ENCODE measurements at regions not wholly inside any gene's neighbourhood (a gene's known extent, or its start where the extent isn't known, plus 50 kb on each side); places are given as distances from the start of the nearest gene placed in this dataset.
"Not testable (repeated sequence)": the region's sequence is repeated elsewhere in the genome, so short reads cannot be mapped to it uniquely, and the experiment has no call there.

DNA sequence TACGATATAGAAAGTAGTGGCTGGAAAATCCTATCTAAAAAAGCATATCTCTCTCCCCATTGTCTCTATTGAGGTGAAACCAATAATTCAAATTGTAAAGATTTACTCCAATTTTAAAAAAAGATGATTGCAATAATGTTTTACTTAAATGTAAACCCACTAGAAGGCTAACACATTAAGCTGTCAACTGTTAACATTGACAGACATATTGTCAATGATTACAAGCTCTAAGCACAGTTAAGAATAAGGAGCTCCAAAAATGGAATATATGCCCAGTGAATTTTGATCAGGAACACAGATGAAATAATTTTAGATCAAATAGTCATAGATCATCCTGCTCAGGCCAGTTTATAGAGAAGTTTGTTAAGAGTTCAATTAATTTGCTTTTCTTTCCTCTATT, 123.6 kb upstream of the NETO1 start:
- H4K8ac ChIP-seq (replicated peaks; ENCODE audit: insufficient read length, low read depth, low read length) = no peak overlapping the region
- no peak overlapping the region for H3K9ac ChIP-seq (ENCODE audit: extremely low read depth, insufficient read length, low read length)
- H2BK15ac ChIP-seq (ENCODE audit: low read depth, low read length) = no peak overlapping the region
- no peak overlapping the region for H4K5ac ChIP-seq (ENCODE audit: insufficient read length, low read depth, low read length)
- H3K27me3 ChIP-seq (ENCODE audit: insufficient read depth, low read length) = no peaks in the 10 kb centered on the region
- no peak for DNase-seq
- no peaks in the 10 kb centered on the region for H3K79me1 ChIP-seq (ENCODE audit: insufficient read depth, low read depth, low read length, poor library complexity, severe bottlenecking)
- no peak overlapping the region for H3K23ac ChIP-seq (ENCODE audit: insufficient read length, low read depth, low read length)
- TF ChIP-seq, protein P1, sequence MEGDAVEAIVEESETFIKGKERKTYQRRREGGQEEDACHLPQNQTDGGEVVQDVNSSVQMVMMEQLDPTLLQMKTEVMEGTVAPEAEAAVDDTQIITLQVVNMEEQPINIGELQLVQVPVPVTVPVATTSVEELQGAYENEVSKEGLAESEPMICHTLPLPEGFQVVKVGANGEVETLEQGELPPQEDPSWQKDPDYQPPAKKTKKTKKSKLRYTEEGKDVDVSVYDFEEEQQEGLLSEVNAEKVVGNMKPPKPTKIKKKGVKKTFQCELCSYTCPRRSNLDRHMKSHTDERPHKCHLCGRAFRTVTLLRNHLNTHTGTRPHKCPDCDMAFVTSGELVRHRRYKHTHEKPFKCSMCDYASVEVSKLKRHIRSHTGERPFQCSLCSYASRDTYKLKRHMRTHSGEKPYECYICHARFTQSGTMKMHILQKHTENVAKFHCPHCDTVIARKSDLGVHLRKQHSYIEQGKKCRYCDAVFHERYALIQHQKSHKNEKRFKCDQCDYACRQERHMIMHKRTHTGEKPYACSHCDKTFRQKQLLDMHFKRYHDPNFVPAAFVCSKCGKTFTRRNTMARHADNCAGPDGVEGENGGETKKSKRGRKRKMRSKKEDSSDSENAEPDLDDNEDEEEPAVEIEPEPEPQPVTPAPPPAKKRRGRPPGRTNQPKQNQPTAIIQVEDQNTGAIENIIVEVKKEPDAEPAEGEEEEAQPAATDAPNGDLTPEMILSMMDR (conservative IDR thresholded peaks at IDR 0.05) = no peak
- H3K27me3 Mint-ChIP-seq (ENCODE audit: low read depth) = no peaks in the 10 kb centered on the region
- no peaks in the 10 kb centered on the region for H3K9me3 Mint-ChIP-seq
- H2AFZ ChIP-seq (ENCODE audit: low read length) = no peak overlapping the region
- H3K4me1 Mint-ChIP-seq = no peaks in the 10 kb centered on the region
- no peaks in the 10 kb centered on the region for H3K79me2 ChIP-seq (ENCODE audit: insufficient read depth, low read length)
- no peaks in the 10 kb centered on the region for H4K20me1 ChIP-seq (ENCODE audit: control insufficient read depth, insufficient read depth, insufficient read length)
- no peak overlapping the region for H4K91ac ChIP-seq (ENCODE audit: insufficient read length, low read depth, low read length)
- H3K36me3 Mint-ChIP-seq (ENCODE audit: insufficient read depth in 1 of 3, low read depth in 3 of 3) = no peaks in the 10 kb centered on the region
- no peak overlapping the region for H3K4me2 ChIP-seq (ENCODE audit: insufficient read depth, insufficient read length, low read length)
- no peaks in the 10 kb centered on the region for H3K4me1 ChIP-seq (ENCODE audit: insufficient read depth, low read length)
- no peak overlapping the region for H2AK5ac ChIP-seq (ENCODE audit: insufficient read length, low read length)
- H3K27ac ChIP-seq (ENCODE audit: insufficient read length, low read depth, low read length) = no peak overlapping the region
- H2BK120ac ChIP-seq (ENCODE audit: low read depth, low read length, poor library complexity, severe bottlenecking) = no peak overlapping the region
- no peak overlapping the region for H3T11ph ChIP-seq (ENCODE audit: low read length)
- H3K27ac Mint-ChIP-seq = no peak overlapping the region
- no peak overlapping the region for H3K4ac ChIP-seq (ENCODE audit: low read depth, low read length)
- no peak overlapping the region for H3K56ac ChIP-seq (ENCODE audit: insufficient read length, low read depth, low read length)
- no peak overlapping the region for H2BK20ac ChIP-seq (ENCODE audit: low read depth, low read length, poor library complexity, severe bottlenecking)
- H3K14ac ChIP-seq (ENCODE audit: insufficient read depth, low read length) = no peak overlapping the region
- no peak overlapping the region for H3K4me3 Mint-ChIP-seq
- H3K9me3 ChIP-seq (ENCODE audit: control insufficient read depth, low read depth, low read length) = no peaks in the 10 kb centered on the region
- H2BK12ac ChIP-seq (ENCODE audit: insufficient read length, low read depth, low read length) = no peak overlapping the region
- WGBS (ENCODE audit: extremely low coverage, insufficient read length, low lambda C conversion rate) = no CpG with 5 or more reads among the region's 1 CpG
- H2BK5ac ChIP-seq (ENCODE audit: insufficient read length, low read length) = no peak overlapping the region
- no peak overlapping the region for H3K18ac ChIP-seq (ENCODE audit: insufficient read length, low read depth, low read length)
- no peaks in the 10 kb centered on the region for H3K23me2 ChIP-seq (ENCODE audit: insufficient read length, low read depth, low read length, poor library complexity, severe bottlenecking)

DNA sequence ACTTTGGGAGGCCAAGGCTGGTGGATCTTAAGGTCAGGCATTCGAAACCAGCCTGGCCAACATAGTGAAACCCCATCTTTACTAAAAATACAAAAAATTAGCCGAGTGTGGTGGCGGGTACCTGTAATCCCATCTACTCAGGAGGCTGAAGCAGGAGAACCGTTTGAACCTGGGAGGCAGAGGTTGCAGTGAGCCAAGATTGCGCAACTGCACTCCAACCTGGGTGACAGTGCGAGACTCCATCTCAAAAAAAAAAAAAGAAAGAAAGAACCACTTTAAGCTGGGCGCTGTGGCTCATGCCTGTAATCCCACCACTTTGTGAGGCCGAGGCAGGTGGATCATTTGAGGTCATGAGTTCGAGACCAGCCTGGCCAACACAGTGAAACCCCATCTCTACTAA, 119.8 kb upstream of the NETO1 start:
- not testable (repeated sequence) for H2BK120ac ChIP-seq (ENCODE audit: low read depth, low read length, poor library complexity, severe bottlenecking); H3K9ac ChIP-seq (ENCODE audit: extremely low read depth, insufficient read length, low read length); H4K20me1 ChIP-seq (ENCODE audit: control insufficient read depth, insufficient read depth, insufficient read length); H2AK5ac ChIP-seq (ENCODE audit: insufficient read length, low read length); H3K4me1 Mint-ChIP-seq; H3K27ac Mint-ChIP-seq; H3K4ac ChIP-seq (ENCODE audit: low read depth, low read length); H3K23me2 ChIP-seq (ENCODE audit: insufficient read length, low read depth, low read length, poor library complexity, severe bottlenecking); H3K79me2 ChIP-seq (ENCODE audit: insufficient read depth, low read length); H2BK5ac ChIP-seq (ENCODE audit: insufficient read length, low read length); H3K36me3 Mint-ChIP-seq (ENCODE audit: insufficient read depth in 1 of 3, low read depth in 3 of 3); H2BK12ac ChIP-seq (ENCODE audit: insufficient read length, low read depth, low read length); H3K27me3 ChIP-seq (ENCODE audit: insufficient read depth, low read length); H3K9me3 ChIP-seq (ENCODE audit: control insufficient read depth, low read depth, low read length); H3K23ac ChIP-seq (ENCODE audit: insufficient read length, low read depth, low read length); H3K79me1 ChIP-seq (ENCODE audit: insufficient read depth, low read depth, low read length, poor library complexity, severe bottlenecking); H3K14ac ChIP-seq (ENCODE audit: insufficient read depth, low read length); DNase-seq; H4K5ac ChIP-seq (ENCODE audit: insufficient read length, low read depth, low read length); H2BK20ac ChIP-seq (ENCODE audit: low read depth, low read length, poor library complexity, severe bottlenecking); H3K27me3 Mint-ChIP-seq (ENCODE audit: low read depth); H4K8ac ChIP-seq (replicated peaks; ENCODE audit: insufficient read length, low read depth, low read length); H3K27ac ChIP-seq (ENCODE audit: insufficient read length, low read depth, low read length); H3K56ac ChIP-seq (ENCODE audit: insufficient read length, low read depth, low read length); H3K4me3 Mint-ChIP-seq; H3K9me3 Mint-ChIP-seq; H2BK15ac ChIP-seq (ENCODE audit: low read depth, low read length); H3T11ph ChIP-seq (ENCODE audit: low read length); H3K18ac ChIP-seq (ENCODE audit: insufficient read length, low read depth, low read length); H2AFZ ChIP-seq (ENCODE audit: low read length); H4K91ac ChIP-seq (ENCODE audit: insufficient read length, low read depth, low read length); H3K4me1 ChIP-seq (ENCODE audit: insufficient read depth, low read length); H3K4me2 ChIP-seq (ENCODE audit: insufficient read depth, insufficient read length, low read length)
- WGBS (ENCODE audit: extremely low coverage, insufficient read length, low lambda C conversion rate) = no CpG with 5 or more reads among the region's 9 CpGs

All from H9 (cell line).